ENCODE measurements at regions not wholly inside any gene's neighbourhood (a gene's known extent, or its start where the extent isn't known, plus 50 kb on each side); places are given as distances from the start of the nearest gene placed in this dataset.

GRCh38 chr5:117680426-117680825, 1105.8 kb upstream of the SEMA6A start:
- TF ChIP-seq CTCF (IDR thresholded peaks at IDR 0.05; ENCODE audit: low read depth, low read length), result no peak
- TF ChIP-seq EZH2phosphoT487 (IDR thresholded peaks at IDR 0.05; ENCODE audit: low read depth), result no peak

Data from OCI-LY3 (cell line).